A673 (cell line): ENCODE measurements at regions not wholly inside any gene's neighbourhood (a gene's known extent, or its start where the extent isn't known, plus 50 kb on each side); places are given as distances from the start of the nearest gene placed in this dataset.

Experiments
- BruUV-seq: library from RNA; stranded (reverse); fragments of 400-500 nt; replicated peaks from 2 replicates; lab custom pipeline; 2021; lab: Mats Ljungman, UMichigan
- CTCF ChIA-PET: fragments of 300-600 bp; sonication (Branson Sonifier 250); formaldehyde crosslinking; loops from one replicate; lab custom pipeline; 2022; ENCODE audit warnings: antibody characterized with exemption; lab: Charles Lee
- POLR2A ChIA-PET: fragments of 300-600 bp; sonication (Branson Sonifier 250); formaldehyde crosslinking; loops from one replicate; lab custom pipeline; 2022; ENCODE audit warnings: antibody characterized with exemption; ENCODE audit not compliant: low non-redundant PET; lab: Charles Lee
- DNase-seq: peaks from one replicate; pipeline ENCODE4 v3.0.0-alpha.2; 2015; ENCODE audit warnings: low spot score
- H3K27ac ChIP-seq: fragments of 200-600 bp; sonication (generic); 2 replicates; pipeline ENCODE4 v1.5.1; 2016; ENCODE audit warnings: mixed run types, low read depth, mild to moderate bottlenecking, mixed read lengths, antibody characterized with exemption, low read length; ENCODE audit not compliant: poor library complexity, severe bottlenecking
- H3K27me3 ChIP-seq: fragments of 200-600 bp; sonication (generic); replicated peaks from 2 replicates; pipeline ENCODE4 v1.6.1; 2017; ENCODE audit warnings: mixed run types, low read depth, mild to moderate bottlenecking, mixed read lengths, antibody characterized with exemption, low read length; ENCODE audit not compliant: insufficient read depth, poor library complexity
- H3K36me3 ChIP-seq: fragments of 200-600 bp; sonication (generic); 2 replicates; pipeline ENCODE4 v1.6.1; 2016; ENCODE audit warnings: mixed run types, mild to moderate bottlenecking, mixed read lengths, antibody characterized with exemption, low read length; ENCODE audit not compliant: insufficient read depth, poor library complexity, severe bottlenecking
- H3K4me1 ChIP-seq: fragments of 200-600 bp; sonication (generic); 2 replicates; pipeline ENCODE4 v1.6.1; 2017; ENCODE audit warnings: mixed run types, mild to moderate bottlenecking, mixed read lengths, antibody characterized with exemption, low read length; ENCODE audit not compliant: insufficient read depth, poor library complexity, severe bottlenecking
- H3K4me3 ChIP-seq: fragments of 200-600 bp; sonication (generic); 2 replicates; pipeline ENCODE4 v1.5.1; 2016; ENCODE audit warnings: low read depth, mixed run types, mild to moderate bottlenecking, mixed read lengths, low read length; ENCODE audit not compliant: poor library complexity, severe bottlenecking
- H3K9me3 ChIP-seq: fragments of 200-600 bp; sonication (generic); 2 replicates; pipeline ENCODE4 v1.6.1; 2016; ENCODE audit warnings: mixed run types, low read depth, mild to moderate bottlenecking, mixed read lengths, antibody characterized with exemption, low read length; ENCODE audit not compliant: poor library complexity, severe bottlenecking
- EZH2 ChIP-seq: fragments of 200-600 bp; sonication (generic); IDR thresholded peaks from 2 replicates; pipeline ENCODE4 v1.6.1; 2017; ENCODE audit warnings: borderline replicate concordance, low read depth, mild to moderate bottlenecking, mixed read lengths, antibody characterized with exemption, low read length; ENCODE audit not compliant: poor library complexity, severe bottlenecking
- intact Hi-C: fragments of 100-400 bp; cut with micrococcal nuclease; formaldehyde crosslinking; loops from one replicate; pipeline ENCODE4 v1.10.0; 2022; ENCODE audit not compliant: unreplicated experiment
- TF ChIP-seq, protein P1 (sequence below): fragments of 300-800, 200-600 bp; sonication (generic); conservative IDR thresholded peaks from 2 replicates; pipeline ENCODE4 v1.5.1; 2017; ENCODE audit warnings: low read depth, mild to moderate bottlenecking, antibody characterized with exemption, low read length, moderate library complexity, mixed read lengths

DNA sequence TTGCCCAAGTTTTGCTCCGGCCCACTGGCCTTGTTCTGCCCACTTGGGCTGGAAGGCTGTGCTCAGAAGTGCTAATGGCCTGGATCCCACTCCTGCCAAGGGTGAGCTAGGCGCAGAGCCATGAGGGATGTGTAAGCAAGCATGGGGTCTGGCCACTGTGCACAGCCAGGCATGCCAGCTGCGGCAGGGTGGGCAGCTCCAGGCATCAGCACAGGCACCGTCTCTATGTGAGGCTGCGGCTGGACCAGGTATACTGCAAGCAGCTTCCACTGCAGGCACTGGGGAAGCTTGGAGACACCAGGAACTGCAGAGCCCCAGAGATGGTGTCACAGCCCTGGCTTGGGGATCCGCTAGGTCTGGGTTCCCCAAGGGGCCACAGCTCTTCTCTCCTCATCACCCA is 264.9 kb downstream of the LRIG3 start:
- intact Hi-C loops: no loop called here
- no peak for DNase-seq
- Histone ChIP-seq H3K27ac (no peak overlapping the region), H3K4me1 (no peaks in the 10 kb centered on the region), H3K9me3 (no peaks in the 10 kb centered on the region), H3K36me3 (no peaks in the 10 kb centered on the region), H3K4me3 (no peak overlapping the region), H3K27me3 (no peaks in the 10 kb centered on the region)
- TF ChIP-seq EZH2: no peak
- TF ChIP-seq, protein P1, sequence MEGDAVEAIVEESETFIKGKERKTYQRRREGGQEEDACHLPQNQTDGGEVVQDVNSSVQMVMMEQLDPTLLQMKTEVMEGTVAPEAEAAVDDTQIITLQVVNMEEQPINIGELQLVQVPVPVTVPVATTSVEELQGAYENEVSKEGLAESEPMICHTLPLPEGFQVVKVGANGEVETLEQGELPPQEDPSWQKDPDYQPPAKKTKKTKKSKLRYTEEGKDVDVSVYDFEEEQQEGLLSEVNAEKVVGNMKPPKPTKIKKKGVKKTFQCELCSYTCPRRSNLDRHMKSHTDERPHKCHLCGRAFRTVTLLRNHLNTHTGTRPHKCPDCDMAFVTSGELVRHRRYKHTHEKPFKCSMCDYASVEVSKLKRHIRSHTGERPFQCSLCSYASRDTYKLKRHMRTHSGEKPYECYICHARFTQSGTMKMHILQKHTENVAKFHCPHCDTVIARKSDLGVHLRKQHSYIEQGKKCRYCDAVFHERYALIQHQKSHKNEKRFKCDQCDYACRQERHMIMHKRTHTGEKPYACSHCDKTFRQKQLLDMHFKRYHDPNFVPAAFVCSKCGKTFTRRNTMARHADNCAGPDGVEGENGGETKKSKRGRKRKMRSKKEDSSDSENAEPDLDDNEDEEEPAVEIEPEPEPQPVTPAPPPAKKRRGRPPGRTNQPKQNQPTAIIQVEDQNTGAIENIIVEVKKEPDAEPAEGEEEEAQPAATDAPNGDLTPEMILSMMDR: no peak
- no TSS peak for BruUV-seq
- POLR2A ChIA-PET: no interaction called here
- CTCF ChIA-PET: no interaction called here

- Histone ChIP-seq H3K36me3 (no peaks in the 10 kb centered on the region), H3K4me1 (no peaks in the 10 kb centered on the region), H3K4me3 (no peak overlapping the region), H3K9me3 (no peaks in the 10 kb centered on the region), H3K27ac (no peak overlapping the region), H3K27me3 (no peaks in the 10 kb centered on the region)
- BruUV-seq: no TSS peak
- DNase-seq: no peak
- ChIA-PET CTCF (no interaction called here), POLR2A (no interaction called here)
- intact Hi-C loops: no loop called here
- no peak for TF ChIP-seq EZH2
- TF ChIP-seq, protein P1: no peak
Observed at GRCh38 chr12:58656254-58657009, 263.9 kb downstream of the LRIG3 start.

DNA sequence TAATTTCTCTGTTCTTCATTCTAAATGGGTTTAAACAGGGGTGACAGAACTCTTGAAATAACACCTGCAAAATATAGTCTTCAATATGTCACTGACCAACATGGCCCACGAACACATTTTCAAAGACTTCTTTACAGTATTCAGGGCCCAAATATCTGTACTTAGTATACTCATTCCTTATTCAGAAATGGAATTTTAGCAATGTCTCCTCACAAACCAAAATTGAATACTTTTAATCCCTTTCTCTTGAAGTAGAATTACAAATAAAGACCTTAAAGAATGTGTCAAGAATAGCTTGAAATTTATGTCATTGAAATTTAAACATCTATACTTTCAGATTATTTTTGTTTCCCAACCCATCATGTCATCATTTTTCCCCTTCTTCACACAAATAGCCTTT is 263.1 kb downstream of the LRIG3 start:
- no TSS peak for BruUV-seq

More for the DNA sequence above, 263.1 kb downstream of the LRIG3 start:
- Histone ChIP-seq H3K9me3 (no peaks in the 10 kb centered on the region), H3K27ac (no peak overlapping the region), H3K4me1 (no peaks in the 10 kb centered on the region), H3K36me3 (no peaks in the 10 kb centered on the region), H3K4me3 (no peak overlapping the region), H3K27me3 (no peaks in the 10 kb centered on the region)
- ChIA-PET POLR2A (no interaction called here), CTCF (no interaction called here)
- no peak for TF ChIP-seq EZH2
- TF ChIP-seq, protein P1: no peak
- intact Hi-C loops: no loop called here
- DNase-seq: no peak
